GDM1 (cell line): ENCODE measurements at regions not wholly inside any gene's neighbourhood (a gene's known extent, or its start where the extent isn't known, plus 50 kb on each side); places are given as distances from the start of the nearest gene placed in this dataset.

ENCODE experiments used
- DNase-seq: peaks from one replicate; lab custom pipeline; 2025; lab: John Stamatoyannopoulos, UW

DNA sequence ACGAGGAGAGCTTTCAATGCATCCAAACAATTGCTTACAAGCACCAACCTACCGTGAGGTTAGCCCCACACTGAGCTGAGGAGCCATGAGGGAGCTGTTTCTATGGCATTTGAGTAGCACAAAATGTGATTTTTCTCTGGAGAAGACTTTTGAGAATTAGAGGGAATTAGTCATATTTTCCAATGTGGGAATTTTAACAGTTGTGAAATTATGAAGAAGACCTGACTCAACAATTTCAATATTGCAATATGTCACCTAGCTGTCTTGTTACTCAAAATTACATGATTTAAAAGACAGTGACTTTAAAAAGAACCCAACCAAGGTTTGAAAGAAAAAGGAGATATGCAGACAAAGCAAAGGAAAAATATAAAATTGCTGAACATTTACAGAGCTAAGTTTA is 62.6 kb upstream of the LY86 start:
- no peak for DNase-seq

DNA sequence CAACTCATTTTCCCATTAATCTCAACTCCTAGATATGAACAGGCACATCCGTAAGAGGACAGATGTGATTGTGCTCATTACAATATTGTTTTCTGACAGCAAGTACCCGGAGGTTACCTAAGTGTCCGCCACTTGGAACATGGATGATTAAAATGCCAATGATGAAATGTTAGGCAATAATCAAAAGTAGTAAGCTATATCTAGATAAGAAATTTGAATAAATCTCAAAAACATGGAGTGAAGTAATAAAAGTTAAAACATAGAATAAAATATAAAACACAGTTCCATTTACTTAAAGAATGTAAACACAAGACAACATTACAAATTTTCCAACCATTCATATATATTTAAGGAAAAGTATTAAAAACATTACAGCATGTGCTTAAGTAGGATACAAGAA is 59.2 kb upstream of the LY86 start:
- DNase-seq = no peak

DNA sequence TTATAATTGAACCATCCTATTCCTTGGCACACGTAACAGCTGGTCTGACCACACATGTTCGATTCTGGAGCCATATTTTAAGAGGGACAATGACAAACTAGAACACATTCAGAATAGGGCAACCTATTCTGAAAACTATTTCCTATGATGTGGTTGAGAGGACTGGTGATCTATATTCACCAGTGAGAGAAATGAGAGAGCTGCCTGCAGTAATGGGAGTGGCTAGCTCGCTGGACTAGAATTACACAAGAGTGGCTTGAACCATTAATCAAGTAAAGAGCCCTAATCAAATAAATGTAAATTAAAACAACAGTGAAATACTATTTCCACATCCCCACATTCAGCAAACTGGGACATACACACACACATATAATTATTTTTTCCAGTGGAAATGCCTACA is 55.3 kb upstream of the LY86 start:
- DNase-seq = no peak

DNA sequence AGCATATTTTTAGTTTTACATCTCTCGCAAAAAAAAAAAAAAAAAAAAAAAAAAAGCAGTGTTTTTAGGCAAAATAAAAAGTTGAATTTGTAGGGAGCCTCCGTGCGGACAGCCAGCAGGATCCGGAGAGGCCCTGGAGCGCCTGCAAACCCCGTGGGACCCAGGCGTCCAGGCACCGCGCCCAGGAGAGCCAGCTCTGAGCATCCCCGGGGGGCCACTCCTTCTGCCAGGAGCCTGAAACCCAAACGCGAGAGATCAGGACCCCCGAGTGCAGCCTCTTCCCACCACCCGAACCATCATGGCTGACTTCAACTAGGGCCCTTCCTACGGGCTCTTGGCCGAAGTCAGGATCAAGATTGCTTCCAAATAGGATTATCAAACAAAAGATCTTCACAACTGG is 54.1 kb upstream of the LY86 start:
- DNase-seq = no peak

GRCh38 chr6:6537488-6538260 is 50.8 kb upstream of the LY86 start:
- DNase-seq = no peak

- DNase-seq = no peak
Measured at GRCh38 chr6:6538261-6538660, 50.3 kb upstream of the LY86 start.
